CD14-positive monocyte (primary cell): ENCODE measurements at regions not wholly inside any gene's neighbourhood (a gene's known extent, or its start where the extent isn't known, plus 50 kb on each side); places are given as distances from the start of the nearest gene placed in this dataset.

Experiments used
- DNase-seq, 3 donors: peaks; one replicate each; pipeline ENCODE4 v3.0.0-alpha.2; 2011 to 2022
- H2AFZ ChIP-seq: 2 replicates; pipeline ENCODE4 v1.6.0; 2012; ENCODE audit warnings: mild to moderate bottlenecking, low read depth, low read length, inconsistent platforms; ENCODE audit not compliant: insufficient read depth, poor library complexity, severe bottlenecking
- H3K27ac ChIP-seq, 2 donors: 1 replicate in 1 of 2; 2 replicates in 1 of 2; pipeline ENCODE4 v1.5.1; 2012 to 2013; ENCODE audit warnings: low read length in 2 of 2, control low read depth in 1 of 2, inconsistent platforms in 1 of 2, low read depth in 1 of 2, mild to moderate bottlenecking in 1 of 2
- H3K27me3 ChIP-seq, 2 donors: one replicate each; pipeline versions ENCODE4 v1.6.0 to v1.6.1; 2011 to 2013; ENCODE audit warnings: low read length in 2 of 2; ENCODE audit not compliant: control insufficient read depth in 2 of 2, insufficient read depth in 2 of 2
- H3K36me3 ChIP-seq, 2 donors: replicated peaks in 1 of 2; 1 replicate in 1 of 2; 2 replicates in 1 of 2; pipeline versions ENCODE4 v1.5.1 to v1.6.1; 2012 to 2013; ENCODE audit warnings: low read length in 2 of 2, control low read depth in 1 of 2, inconsistent platforms in 1 of 2, mild to moderate bottlenecking in 1 of 2; ENCODE audit not compliant: insufficient read depth in 2 of 2, control insufficient read depth in 1 of 2
- H3K4me1 ChIP-seq, 2 donors: 1 replicate in 1 of 2; 2 replicates in 1 of 2; pipeline versions ENCODE4 v1.5.1 to v1.6.1; 2012 to 2013; ENCODE audit warnings: low read length in 2 of 2, control low read depth in 1 of 2, inconsistent platforms in 1 of 2, mild to moderate bottlenecking in 1 of 2, moderate library complexity in 1 of 2; ENCODE audit not compliant: insufficient read depth in 2 of 2, control insufficient read depth in 1 of 2
- H3K4me2 ChIP-seq: replicated peaks from 2 replicates; pipeline ENCODE3; 2012; ENCODE audit warnings: low read length, moderate library complexity, mild to moderate bottlenecking; ENCODE audit not compliant: poor library complexity, severe bottlenecking; ENCODE audit errors: extremely low read depth
- H3K4me3 ChIP-seq, 3 experiments: fragments of 200-600 bp in 1 of 3; sonication (generic) in 1 of 3; replicated peaks in 1 of 3; 1 replicate in 2 of 3; 2 replicates in 1 of 3; pipeline ENCODE4 v1.5.1; 2011 to 2013; ENCODE audit warnings: low read length in 3 of 3, mild to moderate bottlenecking in 3 of 3, control low read depth in 2 of 3, low read depth in 2 of 3, inconsistent platforms in 1 of 3, moderate library complexity in 1 of 3
- H3K79me2 ChIP-seq: 2 replicates; pipeline ENCODE4 v1.6.0; 2012; ENCODE audit warnings: mild to moderate bottlenecking, control low read depth, inconsistent platforms, low read length, moderate library complexity; ENCODE audit not compliant: insufficient read depth
- H3K9ac ChIP-seq: 2 replicates; pipeline ENCODE4 v1.6.0; 2017; ENCODE audit warnings: low read length, mild to moderate bottlenecking; ENCODE audit not compliant: insufficient read depth, poor library complexity, severe bottlenecking
- H3K9me3 ChIP-seq, 2 donors: replicated peaks in 1 of 2; 1 replicate in 1 of 2; 2 replicates in 1 of 2; pipeline versions ENCODE4 v1.5.1 to v1.6.1; 2012 to 2013; ENCODE audit warnings: low read length in 2 of 2, control low read depth in 1 of 2; ENCODE audit not compliant: control insufficient read depth in 1 of 2, insufficient read depth in 1 of 2
- H4K20me1 ChIP-seq: 2 replicates; pipeline ENCODE4 v1.6.0; 2012; ENCODE audit warnings: mild to moderate bottlenecking, low read length, control low read depth, moderate library complexity; ENCODE audit not compliant: insufficient read depth
- H3K27ac Mint-ChIP-seq, 7 donors: one replicate each; pipeline ENCODE4 v1.8.0; 2020; ENCODE audit warnings: mild to moderate bottlenecking in 7 of 7, mixed read lengths in 7 of 7, moderate library complexity in 6 of 7, inconsistent platforms in 2 of 7
- H3K27me3 Mint-ChIP-seq, 3 donors: one replicate each; pipeline ENCODE4 v1.8.0; 2021 to 2022; ENCODE audit warnings: low read depth in 3 of 3, mild to moderate bottlenecking in 3 of 3, mixed read lengths in 3 of 3, moderate library complexity in 3 of 3, inconsistent platforms in 1 of 3
- H3K36me3 Mint-ChIP-seq, 2 donors: one replicate each; pipeline ENCODE4 v1.8.0; 2020; ENCODE audit warnings: mixed read lengths in 2 of 2, inconsistent platforms in 1 of 2, mild to moderate bottlenecking in 1 of 2
- H3K4me1 Mint-ChIP-seq: one replicate; pipeline ENCODE4 v1.8.0; 2020; ENCODE audit warnings: mild to moderate bottlenecking, mixed read lengths
- H3K4me3 Mint-ChIP-seq, 2 donors: one replicate each; pipeline ENCODE4 v1.8.0; 2020; ENCODE audit warnings: mild to moderate bottlenecking in 2 of 2, mixed read lengths in 2 of 2, moderate library complexity in 1 of 2
- H3K9me3 Mint-ChIP-seq, 7 donors: one replicate each; pipeline ENCODE4 v1.8.0; 2020 to 2022; ENCODE audit warnings: mixed read lengths in 7 of 7, mild to moderate bottlenecking in 6 of 7, moderate library complexity in 6 of 7, inconsistent platforms in 2 of 7
- CTCF ChIP-seq: fragments of 200-600 bp; IDR thresholded peaks from one replicate; pipeline ENCODE4 v1.8.0; 2022; ENCODE audit warnings: antibody characterized with exemption, mild to moderate bottlenecking
- WGBS: methylation state at CpG from one replicate; pipeline ENCODE4 v1.1.5; 2013; ENCODE audit warnings: missing lambda C conversion rate; ENCODE audit not compliant: insufficient coverage; 5-methylcytosine and 5-hydroxymethylcytosine counted together
- intact Hi-C, 2 donors: fragments of 100-400 bp; cut with micrococcal nuclease; formaldehyde crosslinking; loops; one replicate each; pipeline versions ENCODE4 v1.15.0 to v1.15.1; 2023

- no peak overlapping the region for H3K4me3 ChIP-seq
- no peak overlapping the region for H3K27ac ChIP-seq
- H3K9ac ChIP-seq = no peak overlapping the region
- no peak overlapping the region for H2AFZ ChIP-seq
- Mint-ChIP-seq H3K4me3 (no peak overlapping the region), H3K4me1 (peaks cover 11% of the 10 kb centered on the region), H3K36me3 (no peaks in the 10 kb centered on the region), H3K9me3 (peaks cover 0 to 8% (median 4%) of the 10 kb centered on the region in 7 donors), H3K27ac (no peak overlapping the region), H3K27me3 (no peaks in the 10 kb centered on the region)
- no peaks in the 10 kb centered on the region for H4K20me1 ChIP-seq
- no peaks in the 10 kb centered on the region for H3K9me3 ChIP-seq
- intact Hi-C loops = no loop called here
- no peaks in the 10 kb centered on the region for H3K4me1 ChIP-seq
- no peak for TF ChIP-seq CTCF
- H3K4me2 ChIP-seq = no peak overlapping the region
- no peaks in the 10 kb centered on the region for H3K36me3 ChIP-seq
- no peaks in the 10 kb centered on the region for H3K79me2 ChIP-seq
- peak in 1 of 3 donors; percentile 17 for DNase-seq
- no peaks in the 10 kb centered on the region for H3K27me3 ChIP-seq
- WGBS = 0% methylated on average over 3 of the region's 4 CpGs
Observed at GRCh38 chr13:104809483-104809882, 1726.0 kb downstream of the EFNB2 start.

- Mint-ChIP-seq H3K9me3 (peaks cover 0 to 4% (median 1%) of the 10 kb centered on the region in 7 donors), H3K27me3 (no peaks in the 10 kb centered on the region), H3K4me3 (no peak overlapping the region), H3K27ac (no peak overlapping the region), H3K36me3 (no peaks in the 10 kb centered on the region), H3K4me1 (peaks cover 9% of the 10 kb centered on the region)
- Histone ChIP-seq H3K4me2 (no peak overlapping the region), H3K9ac (no peak overlapping the region), H3K4me1 (no peaks in the 10 kb centered on the region), H3K36me3 (no peaks in the 10 kb centered on the region), H3K79me2 (no peaks in the 10 kb centered on the region), H3K27me3 (no peaks in the 10 kb centered on the region), H4K20me1 (no peaks in the 10 kb centered on the region), H3K27ac (no peak overlapping the region), H2AFZ (no peak overlapping the region), H3K9me3 (no peaks in the 10 kb centered on the region), H3K4me3 (no peak overlapping the region)
- no peak for DNase-seq
- intact Hi-C loops = no loop called here
- WGBS = no CpG with 5 or more reads among the region's 2 CpGs
- no peak for TF ChIP-seq CTCF
Observed at GRCh38 chr13:104805346-104805745, 1730.1 kb downstream of the EFNB2 start.
